VCaP (cell line): ENCODE measurements at regions not wholly inside any gene's neighbourhood (a gene's known extent, or its start where the extent isn't known, plus 50 kb on each side); places are given as distances from the start of the nearest gene placed in this dataset.
A peak's percentile ranks its signal among the peaks of the same experiment; 100 is the strongest.
"Not testable (repeated sequence)": the region's sequence is repeated elsewhere in the genome, so short reads cannot be mapped to it uniquely, and the experiment has no call there.

Experiments used
- H3K27ac ChIP-seq: fragments of 450-650 bp; 2 replicates; pipeline ENCODE4 v1.5.1; 2017
- TF ChIP-seq, protein P1 (sequence below): fragments of 450-650 bp; conservative IDR thresholded peaks from 2 replicates; pipeline ENCODE4 v1.5.1; 2017; ENCODE audit warnings: mild to moderate bottlenecking, moderate library complexity

DNA sequence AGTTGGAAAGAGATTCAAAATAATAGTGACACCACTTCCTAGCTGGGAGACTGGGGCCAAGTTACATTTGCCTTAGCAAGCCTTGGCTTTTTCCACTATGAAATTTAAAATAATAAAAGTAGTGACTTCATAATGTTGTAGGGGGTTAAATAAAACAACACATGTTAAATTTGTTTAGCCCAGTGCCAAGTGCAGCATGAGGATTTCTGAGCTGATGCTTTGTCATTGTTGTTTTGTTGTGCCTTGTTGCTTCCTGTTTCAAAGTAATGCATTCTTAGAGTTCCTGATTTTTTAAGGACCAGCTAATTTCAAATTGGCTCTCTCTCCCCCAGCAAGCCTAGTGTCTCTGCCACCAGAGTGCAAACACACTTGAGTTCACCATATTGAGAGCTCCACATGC lies 270.7 kb upstream of the PAPPA start:
- no peak overlapping the region for H3K27ac ChIP-seq
- TF ChIP-seq, protein P1, sequence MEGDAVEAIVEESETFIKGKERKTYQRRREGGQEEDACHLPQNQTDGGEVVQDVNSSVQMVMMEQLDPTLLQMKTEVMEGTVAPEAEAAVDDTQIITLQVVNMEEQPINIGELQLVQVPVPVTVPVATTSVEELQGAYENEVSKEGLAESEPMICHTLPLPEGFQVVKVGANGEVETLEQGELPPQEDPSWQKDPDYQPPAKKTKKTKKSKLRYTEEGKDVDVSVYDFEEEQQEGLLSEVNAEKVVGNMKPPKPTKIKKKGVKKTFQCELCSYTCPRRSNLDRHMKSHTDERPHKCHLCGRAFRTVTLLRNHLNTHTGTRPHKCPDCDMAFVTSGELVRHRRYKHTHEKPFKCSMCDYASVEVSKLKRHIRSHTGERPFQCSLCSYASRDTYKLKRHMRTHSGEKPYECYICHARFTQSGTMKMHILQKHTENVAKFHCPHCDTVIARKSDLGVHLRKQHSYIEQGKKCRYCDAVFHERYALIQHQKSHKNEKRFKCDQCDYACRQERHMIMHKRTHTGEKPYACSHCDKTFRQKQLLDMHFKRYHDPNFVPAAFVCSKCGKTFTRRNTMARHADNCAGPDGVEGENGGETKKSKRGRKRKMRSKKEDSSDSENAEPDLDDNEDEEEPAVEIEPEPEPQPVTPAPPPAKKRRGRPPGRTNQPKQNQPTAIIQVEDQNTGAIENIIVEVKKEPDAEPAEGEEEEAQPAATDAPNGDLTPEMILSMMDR = no peak

DNA sequence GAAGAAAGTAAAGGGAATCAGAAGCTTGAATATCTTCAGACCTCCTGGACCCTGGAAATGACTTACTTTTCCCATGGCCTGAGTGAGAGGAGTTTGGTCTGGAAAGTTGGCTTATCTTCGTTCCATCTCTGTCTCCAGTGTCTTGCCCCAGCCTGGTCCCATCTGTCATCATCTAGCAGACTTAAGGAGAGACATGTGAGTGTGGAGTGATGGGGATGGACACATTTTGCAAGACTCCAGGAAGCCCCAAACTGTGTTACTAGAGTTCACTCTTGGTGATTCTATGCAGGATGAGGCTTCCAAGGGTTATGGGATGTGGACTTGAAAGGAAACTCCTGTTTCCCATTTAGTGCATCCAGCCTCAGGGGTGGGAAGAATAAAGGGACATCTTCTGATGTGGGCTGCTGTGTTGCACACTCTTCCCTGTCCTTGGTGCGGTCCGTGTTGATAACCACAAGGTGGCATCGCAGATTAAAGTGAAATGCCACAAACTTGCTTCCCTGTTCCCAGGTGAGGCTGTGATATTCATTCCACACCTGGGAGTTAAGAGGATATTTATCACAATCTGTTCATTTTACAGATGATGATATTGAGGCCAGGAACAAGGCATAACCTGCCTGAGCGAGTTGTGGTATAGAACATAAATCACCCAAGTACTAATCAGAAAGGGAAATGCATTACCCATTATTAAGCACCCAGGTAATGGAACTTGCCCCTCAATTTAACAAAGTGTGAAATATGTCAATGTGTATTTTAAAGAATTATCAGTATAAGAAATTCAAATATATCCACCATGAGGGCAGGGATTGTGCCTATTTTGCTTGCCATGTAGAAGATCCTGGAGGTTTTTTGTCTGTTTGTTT lies 269.9 kb upstream of the PAPPA start:
- H3K27ac ChIP-seq = no peak overlapping the region
- TF ChIP-seq, protein P1 = peak; percentile 94

DNA sequence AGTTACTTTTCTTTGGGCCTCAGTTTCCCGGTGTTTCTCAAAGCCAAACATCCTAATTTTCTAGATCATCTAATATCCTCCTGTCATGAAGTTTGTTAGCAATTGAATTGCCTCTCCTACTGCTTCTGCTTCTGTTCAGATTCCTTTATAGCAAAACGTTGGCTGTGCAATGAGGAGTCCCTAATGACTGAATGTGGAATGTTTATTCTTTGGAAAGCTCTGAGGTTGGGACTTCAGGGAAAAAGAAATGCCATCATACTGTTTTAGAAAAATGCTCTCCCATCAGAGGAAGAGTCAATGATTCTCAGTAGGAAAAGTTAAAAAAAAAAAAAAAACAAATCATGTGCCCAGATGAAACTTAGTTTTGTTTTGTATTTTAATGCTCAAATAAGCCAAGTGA lies 268.7 kb upstream of the PAPPA start:
- H3K27ac ChIP-seq = no peak overlapping the region

DNA sequence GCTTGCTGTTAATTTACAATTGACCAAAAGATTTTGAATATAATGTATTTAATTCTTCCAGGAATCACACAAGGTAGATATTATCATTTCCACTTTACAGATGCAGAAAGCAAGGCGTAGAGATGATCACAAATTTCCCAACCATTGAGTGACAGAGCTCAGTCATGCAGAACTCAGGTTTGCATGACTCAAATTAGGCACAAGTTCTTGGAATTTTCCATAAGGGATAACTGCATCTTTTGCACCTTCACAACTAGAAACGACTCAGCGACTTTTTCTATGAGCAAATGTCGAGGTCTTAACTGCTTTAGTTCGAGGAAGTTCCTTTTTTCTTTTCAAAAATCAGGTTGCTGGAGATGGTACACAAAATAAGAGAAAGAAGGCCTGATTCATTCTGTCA lies 265.5 kb upstream of the PAPPA start:
- TF ChIP-seq, protein P1 = no peak
- H3K27ac ChIP-seq = no peak overlapping the region

More for the DNA sequence above, 268.7 kb upstream of the PAPPA start:
- TF ChIP-seq, protein P1 = no peak

DNA sequence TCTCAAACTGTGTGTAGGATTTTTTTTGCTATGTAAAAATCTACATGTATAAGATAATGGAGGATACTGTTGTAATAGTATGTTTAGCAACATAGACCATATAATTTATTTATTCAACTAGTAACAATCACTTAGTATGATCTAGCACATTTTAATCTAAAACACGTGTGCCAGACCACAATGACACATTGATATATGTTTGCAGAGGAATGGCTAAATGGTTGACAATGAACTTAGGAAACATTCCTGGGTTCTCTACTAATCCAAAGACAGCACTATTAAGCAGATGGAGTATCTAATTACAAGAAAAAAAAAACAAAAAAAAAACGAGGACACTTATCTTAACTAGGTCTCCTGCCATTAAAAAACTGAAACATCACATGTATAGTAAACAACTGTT lies 261.7 kb upstream of the PAPPA start:
- TF ChIP-seq, protein P1 = no peak
- no peak overlapping the region for H3K27ac ChIP-seq

DNA sequence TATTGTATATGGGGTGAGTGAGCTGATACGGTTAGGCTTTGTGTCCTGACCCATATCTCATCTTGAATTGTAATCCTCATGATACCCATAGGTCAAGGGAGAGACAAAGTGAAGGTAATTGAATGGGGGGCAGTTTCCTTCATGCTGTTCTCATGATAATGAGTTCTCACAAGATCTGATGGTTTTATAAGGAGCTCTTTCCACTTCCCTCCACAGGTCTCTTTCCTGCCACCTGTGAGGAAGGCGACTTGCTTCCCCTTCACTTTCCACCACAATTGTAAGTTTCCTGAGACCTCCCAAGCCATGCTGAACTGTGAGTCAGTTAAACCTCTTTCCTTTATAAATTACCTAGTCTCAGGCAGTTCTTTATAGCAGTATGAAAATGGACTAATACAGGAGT lies 255.1 kb upstream of the PAPPA start:
- H3K27ac ChIP-seq = not testable (repeated sequence)

DNA sequence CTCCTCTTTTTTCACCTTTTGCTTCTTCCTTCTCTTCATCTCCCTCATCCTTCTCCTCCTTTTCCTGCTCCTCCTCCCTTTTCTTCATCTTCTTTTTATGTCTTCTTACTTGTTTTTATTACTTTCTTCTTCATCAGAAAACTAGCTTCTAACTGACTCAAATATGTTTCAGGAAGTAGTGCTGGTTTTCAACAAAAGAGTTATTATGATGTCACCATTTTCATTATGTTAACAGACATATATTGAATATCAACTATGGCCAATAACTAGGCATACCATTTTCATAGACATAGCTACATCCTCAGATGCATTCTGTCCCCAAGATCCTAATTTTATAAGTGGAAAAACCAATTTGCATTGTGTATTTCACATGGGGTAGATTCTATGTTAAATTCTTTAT lies 252.9 kb upstream of the PAPPA start:
- no peak overlapping the region for H3K27ac ChIP-seq
- TF ChIP-seq, protein P1 = no peak

DNA sequence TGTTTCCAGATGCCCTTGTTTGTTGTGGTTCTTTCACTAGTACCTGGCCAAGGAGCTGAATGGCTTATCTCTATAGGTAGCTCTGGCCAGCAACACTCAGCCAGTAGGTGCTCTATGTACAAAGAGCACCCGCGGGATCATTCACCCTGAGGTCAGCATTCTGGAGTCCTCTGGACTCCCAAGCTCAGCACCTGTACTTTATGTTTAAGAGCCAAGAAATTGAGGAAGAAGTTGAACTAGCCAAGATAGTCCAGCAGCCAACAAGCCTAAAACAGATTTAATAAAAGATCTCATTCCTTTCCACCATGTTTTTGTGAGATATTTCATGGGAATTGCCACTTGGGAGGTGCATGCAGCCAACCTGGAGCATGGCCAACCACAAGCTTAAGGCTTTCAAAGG lies 242.6 kb upstream of the PAPPA start:
- no peak overlapping the region for H3K27ac ChIP-seq

More for the DNA sequence above, 242.6 kb upstream of the PAPPA start:
- TF ChIP-seq, protein P1 = no peak
